Spleen (tissue), 11 donors: ENCODE measurements at regions not wholly inside any gene's neighbourhood (a gene's known extent, or its start where the extent isn't known, plus 50 kb on each side); places are given as distances from the start of the nearest gene placed in this dataset.

Source experiments
- DNase-seq: peaks from one replicate; pipeline ENCODE4 v3.0.0-alpha.2; 2020
- H3K27ac ChIP-seq, 8 donors: fragments of 200-600 bp; sonication (generic) in 7 of 8; 1 replicate in 4 of 8; 2 replicates in 4 of 8; pipeline versions ENCODE4 v1.5.0 to v1.8.0; 2016 to 2021; ENCODE audit warnings: inconsistent platforms in 4 of 8, mild to moderate bottlenecking in 4 of 8, moderate library complexity in 1 of 8
- H3K27me3 ChIP-seq, 7 donors: fragments of 200-600 bp; sonication (generic) in 6 of 7; replicated peaks in 1 of 7; 1 replicate in 4 of 7; 2 replicates in 3 of 7; pipeline versions ENCODE4 v1.5.0 to v1.8.0; 2016 to 2021; ENCODE audit warnings: inconsistent platforms in 3 of 7, mild to moderate bottlenecking in 1 of 7
- H3K36me3 ChIP-seq, 6 donors: fragments of 200-600 bp; sonication (generic) in 5 of 6; 1 replicate in 4 of 6; 2 replicates in 2 of 6; pipeline versions ENCODE4 v1.5.0 to v1.8.0; 2016 to 2021; ENCODE audit warnings: inconsistent platforms in 2 of 6
- H3K4me1 ChIP-seq, 6 donors: fragments of 200-600 bp; sonication (generic) in 5 of 6; 1 replicate in 3 of 6; 2 replicates in 3 of 6; pipeline versions ENCODE4 v1.5.0 to v1.8.0; 2016 to 2021; ENCODE audit warnings: inconsistent platforms in 3 of 6
- H3K4me3 ChIP-seq, 8 donors: fragments of 200-600 bp; sonication (generic) in 7 of 8; 1 replicate in 4 of 8; 2 replicates in 4 of 8; pipeline versions ENCODE4 v1.5.0 to v1.8.0; 2016 to 2021; ENCODE audit warnings: inconsistent platforms in 4 of 8, mild to moderate bottlenecking in 4 of 8, moderate library complexity in 2 of 8
- H3K9me3 ChIP-seq, 8 donors: fragments of 200-600 bp; sonication (generic) in 7 of 8; 1 replicate in 4 of 8; 2 replicates in 4 of 8; pipeline versions ENCODE4 v1.5.0 to v1.8.0; 2016 to 2021; ENCODE audit warnings: inconsistent platforms in 4 of 8
- CTCF ChIP-seq, 11 experiments: fragments of 200-600 bp in 7 of 11; fragments of 450-650 bp in 4 of 11; sonication (generic) in 4 of 11; IDR thresholded peaks in 8 of 11; conservative IDR thresholded peaks in 3 of 11; 1 replicate in 7 of 11; 2 replicates in 4 of 11; pipeline versions ENCODE4 v1.4.0 to v1.8.0; 2016 to 2021; ENCODE audit warnings: antibody characterized with exemption in 11 of 11, inconsistent platforms in 4 of 11, mild to moderate bottlenecking in 1 of 11
- POLR2A ChIP-seq, 3 donors: fragments of 450-650 bp; IDR thresholded peaks; one replicate each; pipeline ENCODE4 v1.5.1; 2017; ENCODE audit warnings: antibody characterized with exemption in 3 of 3, mild to moderate bottlenecking in 1 of 3
- POLR2AphosphoS5 ChIP-seq, 3 donors: sonication (generic); formaldehyde crosslinking; IDR thresholded peaks; one replicate each; pipeline ENCODE4 v1.5.1; 2017; ENCODE audit warnings: antibody characterized with exemption in 3 of 3
- WGBS, 5 donors: extraction: QIAGEN DNeasy Blood & Tissue Kit in 3 of 5; methylation state at CpG; one replicate each; pipeline versions ENCODE4 v1.1.5 to v1.1.7; 2013 to 2018; 5-methylcytosine and 5-hydroxymethylcytosine counted together
- intact Hi-C: fragments of 100-400 bp; cut with DNase I; formaldehyde crosslinking; loops from one replicate; pipeline ENCODE4 v1.15.0; 2023; ENCODE audit warnings: low total_unique reads
- donor health status: healthy with polysubstance abuse.
- donor health status: DM: no; HTN: no; CAD: no; lungs with moderate emphysema.
- donor health status: DM: no; HTN: no; CAD: no.
- donor health status: Bipolar disorder and iron deficiency.
- donor health status: healthy.
- donor health status: DM: no; HTN: no; CAD: no.
- donor health status: DM: yes; HTN: yes; CAD: no.

GRCh38 chr10:31261511-31262311 lies 57.3 kb upstream of the ZEB1 start:
- DNase-seq = no peak
- TF ChIP-seq POLR2A (IDR thresholded peaks at IDR 0.05) (no peak), CTCF (IDR thresholded peaks at IDR 0.05 in 8 of 11, conservative IDR thresholded peaks at IDR 0.05 in 3 of 11) (no peak)
- intact Hi-C loops = no loop called here
- 73 to 86% (median 80%) methylated on average over 6 of the region's 6 CpGs for WGBS, 5 donors
- Histone ChIP-seq H3K36me3 (no peaks in the 10 kb centered on the region), H3K4me3 (no peak overlapping the region), H3K4me1 (no peaks in the 10 kb centered on the region), H3K27ac (no peak overlapping the region), H3K27me3 (no peaks in the 10 kb centered on the region), H3K9me3 (no peaks in the 10 kb centered on the region)

GRCh38 chr10:31262672-31263071 lies 56.3 kb upstream of the ZEB1 start:
- intact Hi-C loops = no loop called here
- H3K27me3 ChIP-seq = no peaks in the 10 kb centered on the region
- 67 to 76% (median 74%) methylated on average over 2 of the region's 2 CpGs for WGBS, 5 donors
- TF ChIP-seq POLR2A (IDR thresholded peaks at IDR 0.05) (no peak), CTCF (IDR thresholded peaks at IDR 0.05 in 8 of 11, conservative IDR thresholded peaks at IDR 0.05 in 3 of 11) (no peak), POLR2AphosphoS5 (IDR thresholded peaks at IDR 0.05) (no peak)
- no peaks in the 10 kb centered on the region for H3K9me3 ChIP-seq
- DNase-seq = no peak
- no peak overlapping the region for H3K4me3 ChIP-seq
- H3K36me3 ChIP-seq = no peaks in the 10 kb centered on the region
- no peaks in the 10 kb centered on the region for H3K4me1 ChIP-seq
- H3K27ac ChIP-seq = no peak overlapping the region

GRCh38 chr10:31263903-31264302 lies 55.1 kb upstream of the ZEB1 start:
- intact Hi-C loops = no loop called here
- no peak overlapping the region for H3K27ac ChIP-seq
- WGBS, 5 donors = 93 to 99% (median 98%) methylated on average over 5 of the region's 5 CpGs

More at GRCh38 chr10:31263903-31264302, 55.1 kb upstream of the ZEB1 start:
- H3K36me3 ChIP-seq = no peaks in the 10 kb centered on the region
- H3K27me3 ChIP-seq = no peaks in the 10 kb centered on the region
- H3K4me3 ChIP-seq = no peak overlapping the region
- H3K9me3 ChIP-seq = no peaks in the 10 kb centered on the region
- TF ChIP-seq CTCF (IDR thresholded peaks at IDR 0.05 in 8 of 11, conservative IDR thresholded peaks at IDR 0.05 in 3 of 11) (no peak), POLR2A (IDR thresholded peaks at IDR 0.05) (no peak), POLR2AphosphoS5 (IDR thresholded peaks at IDR 0.05) (no peak)
- no peak for DNase-seq
- H3K4me1 ChIP-seq = no peaks in the 10 kb centered on the region
